GM21360 (cell line): ENCODE measurements at regions not wholly inside any gene's neighbourhood (a gene's known extent, or its start where the extent isn't known, plus 50 kb on each side); places are given as distances from the start of the nearest gene placed in this dataset.

ENCODE experiments used
- ATAC-seq: cut with Tn5 transposase; IDR thresholded peaks from one replicate; pipeline ENCODE4 v1.9.1; 2021; ENCODE audit warnings: mild to moderate bottlenecking, moderate library complexity; ENCODE audit not compliant: unreplicated experiment

- ATAC-seq, result no peak
Measured at GRCh38 chr9:99282406-99282805, 60.3 kb downstream of the SEC61B start.

GRCh38 chr9:99285965-99286364 lies 63.9 kb downstream of the SEC61B start:
- no peak for ATAC-seq

GRCh38 chr9:99286536-99286935 lies 64.5 kb downstream of the SEC61B start:
- no peak for ATAC-seq

GRCh38 chr9:99287641-99288040 lies 65.6 kb downstream of the SEC61B start:
- ATAC-seq, result no peak

- ATAC-seq, result no peak
Measured at GRCh38 chr9:99288830-99289229, 66.7 kb downstream of the SEC61B start.

- ATAC-seq, result no peak
Measured at GRCh38 chr9:99294850-99295461, 72.9 kb downstream of the SEC61B start.

- no peak for ATAC-seq
Measured at GRCh38 chr9:99296291-99296951, 74.3 kb downstream of the SEC61B start.

- ATAC-seq, result no peak
Measured at GRCh38 chr9:99298614-99299013, 76.5 kb downstream of the SEC61B start.

GRCh38 chr9:99299211-99300102 lies 77.4 kb downstream of the SEC61B start:
- ATAC-seq, result no peak

GRCh38 chr9:99300103-99300439 lies 78.0 kb downstream of the SEC61B start:
- no peak for ATAC-seq

GRCh38 chr9:99300603-99301002 lies 78.5 kb downstream of the SEC61B start:
- ATAC-seq, result no peak

GRCh38 chr9:99303177-99303576 lies 81.1 kb downstream of the SEC61B start:
- ATAC-seq, result no peak

GRCh38 chr9:99305124-99305523 lies 83.0 kb downstream of the SEC61B start:
- no peak for ATAC-seq

GRCh38 chr9:99305820-99306811 lies 84.0 kb downstream of the SEC61B start:
- ATAC-seq, result no peak

GRCh38 chr9:99307851-99308250 lies 85.8 kb downstream of the SEC61B start:
- ATAC-seq, result no peak

- no peak for ATAC-seq
Measured at GRCh38 chr9:99309141-99309939, 87.3 kb downstream of the SEC61B start.

- no peak for ATAC-seq
Measured at GRCh38 chr9:99312736-99313135, 90.7 kb downstream of the SEC61B start.

GRCh38 chr9:99319048-99319447 lies 97.0 kb downstream of the SEC61B start:
- no peak for ATAC-seq

GRCh38 chr9:99322299-99322698 lies 100.2 kb downstream of the SEC61B start:
- ATAC-seq, result no peak
